OCI-LY7 (cell line): ENCODE measurements at regions not wholly inside any gene's neighbourhood (a gene's known extent, or its start where the extent isn't known, plus 50 kb on each side); places are given as distances from the start of the nearest gene placed in this dataset.

Source experiments
- BruUV-seq: library from RNA; stranded (reverse); fragments of 400-500 nt; replicated peaks from 2 replicates; lab custom pipeline; 2021; lab: Mats Ljungman, UMichigan
- CTCF ChIA-PET: fragments of 300-600 bp; sonication (Branson Sonifier 250); formaldehyde crosslinking; loops from one replicate; lab custom pipeline; 2022; ENCODE audit warnings: antibody characterized with exemption; ENCODE audit not compliant: unreplicated experiment; lab: Charles Lee
- POLR2A ChIA-PET: fragments of 300-600 bp; sonication (Branson Sonifier 250); formaldehyde crosslinking; loops from one replicate; lab custom pipeline; 2022; ENCODE audit warnings: antibody characterized with exemption; lab: Charles Lee
- DNase-seq: peaks from one replicate; pipeline ENCODE4 v3.0.0-alpha.2; 2015; ENCODE audit warnings: low spot score
- H2AFZ ChIP-seq: fragments of 200-600 bp; sonication (generic), shearing (Covaris generic); 2 replicates; pipeline ENCODE4 v1.6.1; 2014; ENCODE audit warnings: mild to moderate bottlenecking, antibody characterized with exemption, low read length, moderate library complexity
- H3K27ac ChIP-seq: fragments of 200-600 bp; sonication (generic); 2 replicates; pipeline ENCODE4 v1.5.1; 2014; ENCODE audit warnings: mixed run types, low read depth, mild to moderate bottlenecking, moderate library complexity, low read length, inconsistent platforms; ENCODE audit not compliant: poor library complexity, severe bottlenecking
- H3K36me3 ChIP-seq: fragments of 200-600 bp; sonication (generic); 2 replicates; pipeline ENCODE4 v1.6.1; 2014; ENCODE audit warnings: mild to moderate bottlenecking, antibody characterized with exemption, low read length, moderate library complexity, mixed read lengths; ENCODE audit not compliant: insufficient read depth
- H3K4me1 ChIP-seq: fragments of 200-600 bp; sonication (generic); 2 replicates; pipeline ENCODE4 v1.5.1; 2014; ENCODE audit warnings: mild to moderate bottlenecking, low read length; ENCODE audit not compliant: insufficient read depth, poor library complexity, severe bottlenecking
- H3K4me2 ChIP-seq: fragments of 200-600 bp; sonication (generic); 2 replicates; pipeline ENCODE4 v1.6.1; 2014; ENCODE audit warnings: mild to moderate bottlenecking, low read length
- H3K4me3 ChIP-seq: fragments of 200-600 bp; sonication (generic); 2 replicates; pipeline ENCODE4 v1.5.1; 2014; ENCODE audit warnings: mild to moderate bottlenecking, low read depth, low read length; ENCODE audit not compliant: poor library complexity, severe bottlenecking
- H3K79me2 ChIP-seq: fragments of 200-600 bp; sonication (generic); 2 replicates; pipeline ENCODE4 v1.6.1; 2016; ENCODE audit warnings: low read depth, mild to moderate bottlenecking, low read length, moderate library complexity, mixed read lengths; ENCODE audit not compliant: insufficient read depth
- H3K9me2 ChIP-seq: fragments of 200-600 bp; sonication (generic); 2 replicates; pipeline ENCODE4 v1.6.1; 2016; ENCODE audit warnings: mild to moderate bottlenecking, low read length, mixed read lengths; ENCODE audit not compliant: insufficient read depth
- H3K9me3 ChIP-seq: fragments of 200-600 bp; sonication (generic); 2 replicates; pipeline ENCODE4 v1.6.1; 2014; ENCODE audit warnings: mild to moderate bottlenecking, mixed run types, low read length, mixed read lengths
- H4K20me1 ChIP-seq: fragments of 200-600 bp; sonication (generic); 2 replicates; pipeline ENCODE4 v1.6.1; 2014; ENCODE audit warnings: mild to moderate bottlenecking, antibody characterized with exemption, low read length, moderate library complexity, mixed read lengths; ENCODE audit not compliant: insufficient read depth
- CTCF ChIP-seq: fragments of 200-600 bp; sonication (generic); conservative IDR thresholded peaks from 2 replicates; pipeline ENCODE4 v1.5.1; 2014; ENCODE audit warnings: mild to moderate bottlenecking, antibody characterized with exemption, low read length, moderate library complexity, mixed read lengths
- EZH2phosphoT487 ChIP-seq: fragments of 200-600 bp; sonication (generic); IDR thresholded peaks from 2 replicates; pipeline ENCODE4 v1.6.1; 2018; ENCODE audit warnings: low read depth, borderline replicate concordance, mild to moderate bottlenecking, mixed run types, antibody characterized with exemption, low read length, moderate library complexity, mixed read lengths
- intact Hi-C: fragments of 100-400 bp; cut with micrococcal nuclease; formaldehyde crosslinking; loops from one replicate; pipeline ENCODE4 v1.10.0; 2022; ENCODE audit not compliant: unreplicated experiment

GRCh38 chr4:140243278-140243753 lies 89.3 kb upstream of the MAML3 start:
- DNase-seq = peak; percentile 63
- ChIA-PET POLR2A (interaction anchor here (0.6 to 2.0 kb wide), 14 partner anchors 9 to 588 kb away, joined by 3 to 7 read pairs (median 4); partner anchors contain the start of gene MAML3), CTCF (interaction anchor here (0.6 to 1.4 kb wide), 5 partner anchors 10 to 586 kb away, joined by 3 to 6 read pairs (median 3); no protein-coding TSS in a partner anchor)
- peak overlapping the region; percentile 73 for H3K4me2 ChIP-seq
- no peaks in the 10 kb centered on the region for H3K79me2 ChIP-seq
- peak overlapping the region; percentile 44 for H3K4me3 ChIP-seq
- H3K36me3 ChIP-seq = no peaks in the 10 kb centered on the region
- no peaks in the 10 kb centered on the region for H4K20me1 ChIP-seq
- no peaks in the 10 kb centered on the region for H3K9me2 ChIP-seq
- H3K9me3 ChIP-seq = no peaks in the 10 kb centered on the region
- TF ChIP-seq EZH2phosphoT487 (no peak), CTCF (no peak)
- peak overlapping the region; percentile 29 for H3K27ac ChIP-seq
- intact Hi-C loops = no loop called here
- peak overlapping the region; percentile 97 for H2AFZ ChIP-seq
- BruUV-seq = no TSS peak
- peaks cover 23% of the 10 kb centered on the region for H3K4me1 ChIP-seq

- BruUV-seq = no TSS peak
- H3K4me1 ChIP-seq = peaks cover 26% of the 10 kb centered on the region
- intact Hi-C loops = no loop called here
- no peaks in the 10 kb centered on the region for H4K20me1 ChIP-seq
- ChIA-PET CTCF (interaction anchor here (0.6 to 1.4 kb wide), 4 partner anchors 11 to 585 kb away, joined by 3 to 6 read pairs (median 3); no protein-coding TSS in a partner anchor), POLR2A (interaction anchor here (0.6 to 2.0 kb wide), 13 partner anchors 8 to 1321 kb away, joined by 3 to 7 read pairs (median 4); partner anchors contain the start of gene MAML3)
- no peaks in the 10 kb centered on the region for H3K9me3 ChIP-seq
- no peaks in the 10 kb centered on the region for H3K36me3 ChIP-seq
- TF ChIP-seq CTCF = no peak
- no peak for TF ChIP-seq EZH2phosphoT487
- no peaks in the 10 kb centered on the region for H3K9me2 ChIP-seq
- peak overlapping the region; percentile 44 for H3K4me3 ChIP-seq
- H3K79me2 ChIP-seq = no peaks in the 10 kb centered on the region
- peak overlapping the region; percentile 73 for H3K4me2 ChIP-seq
- peak; percentile 59 for DNase-seq
- peak overlapping the region; percentile 97 for H2AFZ ChIP-seq
- peak overlapping the region; percentile 29 for H3K27ac ChIP-seq
Measured at GRCh38 chr4:140242357-140243277, 88.6 kb upstream of the MAML3 start.
